IMR-90 (cell line): ENCODE measurements at regions not wholly inside any gene's neighbourhood (a gene's known extent, or its start where the extent isn't known, plus 50 kb on each side); places are given as distances from the start of the nearest gene placed in this dataset.

ENCODE experiments used
- CTCF ChIP-seq: conservative IDR thresholded peaks from 2 replicates; pipeline ENCODE4 v1.5.1; 2012; ENCODE audit warnings: mild to moderate bottlenecking, low read depth, low read length, improper control_type of control experiment
- ELK1 ChIP-seq: fragments of 150-350 bp; IDR thresholded peaks from 2 replicates; pipeline ENCODE4 v1.6.1; 2016; ENCODE audit warnings: low read depth, mild to moderate bottlenecking, low read length, moderate library complexity, borderline replicate concordance
- MAFK ChIP-seq: IDR thresholded peaks from 2 replicates; pipeline ENCODE4 v1.6.1; 2012; ENCODE audit warnings: low read depth, low read length, improper control_type of control experiment
- MXI1 ChIP-seq: IDR thresholded peaks from 2 replicates; pipeline ENCODE4 v1.6.1; 2012; ENCODE audit warnings: low read depth, mild to moderate bottlenecking, low read length, moderate library complexity, borderline replicate concordance
- POLR2A ChIP-seq: IDR thresholded peaks from 2 replicates; pipeline ENCODE4 v1.6.1; 2012; ENCODE audit warnings: mild to moderate bottlenecking, low read depth, low read length
- RAD21 ChIP-seq: IDR thresholded peaks from 2 replicates; pipeline ENCODE4 v1.6.1; 2012; ENCODE audit warnings: low read length, improper control_type of control experiment
- RCOR1 ChIP-seq: IDR thresholded peaks from 2 replicates; pipeline ENCODE4 v1.6.1; 2012; ENCODE audit warnings: mild to moderate bottlenecking, low read length, improper control_type of control experiment; ENCODE audit not compliant: insufficient replicate concordance
- SMC3 ChIP-seq: fragments of 150-350 bp; IDR thresholded peaks from 2 replicates; pipeline ENCODE4 v1.6.1; 2016; ENCODE audit warnings: low read depth, mild to moderate bottlenecking, antibody characterized with exemption, low read length, moderate library complexity

GRCh38 chr13:44014501-44014900 is 134.8 kb downstream of the LACC1 start:
- TF ChIP-seq MXI1: no peak
- TF ChIP-seq CTCF: no peak
- TF ChIP-seq RCOR1: no peak
- no peak for TF ChIP-seq ELK1
- no peak for TF ChIP-seq POLR2A
- TF ChIP-seq RAD21: no peak
- no peak for TF ChIP-seq SMC3
- TF ChIP-seq MAFK: no peak
